GM10266 (cell line): ENCODE measurements at regions not wholly inside any gene's neighbourhood (a gene's known extent, or its start where the extent isn't known, plus 50 kb on each side); places are given as distances from the start of the nearest gene placed in this dataset.

Experiments used
- DNase-seq: peaks from one replicate; pipeline ENCODE4 v3.0.0; 2012; ENCODE audit errors: extremely low spot score
- CTCF ChIP-seq: IDR thresholded peaks from 2 replicates; pipeline ENCODE4 v1.5.1; 2012; ENCODE audit warnings: mild to moderate bottlenecking, low read depth; ENCODE audit not compliant: control insufficient read depth, insufficient read depth; ENCODE audit errors: missing control alignments

- no peak for DNase-seq
- no peak for TF ChIP-seq CTCF
Measured at GRCh38 chr2:52745144-52745543, 1022.5 kb upstream of the CHAC2 start.

GRCh38 chr2:52732849-52733395, 1034.7 kb upstream of the CHAC2 start:
- no peak for DNase-seq
- TF ChIP-seq CTCF: no peak

- TF ChIP-seq CTCF: no peak
- no peak for DNase-seq
Measured at GRCh38 chr2:52724585-52724984, 1043.0 kb upstream of the CHAC2 start.

GRCh38 chr2:52717836-52718235, 1049.8 kb upstream of the CHAC2 start:
- no peak for DNase-seq
- no peak for TF ChIP-seq CTCF

GRCh38 chr2:52710810-52711618, 1056.6 kb upstream of the CHAC2 start:
- no peak for DNase-seq
- no peak for TF ChIP-seq CTCF

- no peak for TF ChIP-seq CTCF
- DNase-seq: no peak
Measured at GRCh38 chr2:52704251-52704650, 1063.4 kb upstream of the CHAC2 start.

- no peak for TF ChIP-seq CTCF
Measured at GRCh38 chr2:52703004-52703403, 1064.6 kb upstream of the CHAC2 start.

More at GRCh38 chr2:52703004-52703403, 1064.6 kb upstream of the CHAC2 start:
- no peak for DNase-seq
